ENCODE measurements at regions not wholly inside any gene's neighbourhood (a gene's known extent, or its start where the extent isn't known, plus 50 kb on each side); places are given as distances from the start of the nearest gene placed in this dataset.

GRCh38 chr10:28873540-28873939 lies 196.2 kb downstream of the BAMBI start:
- Histone ChIP-seq H3K4me1 (replicated peaks) (no peaks in the 10 kb centered on the region), H3K27ac (no peak overlapping the region), H3K9me3 (no peaks in the 10 kb centered on the region), H3K4me3 (no peak overlapping the region), H3K36me3 (no peaks in the 10 kb centered on the region), H3K27me3 (replicated peaks; ENCODE audit: insufficient read depth) (no peaks in the 10 kb centered on the region)
- WGBS, result 86% methylated on average over 4 of the region's 4 CpGs
- TF ChIP-seq CTCF (IDR thresholded peaks at IDR 0.05), result no peak
- no peak for TF ChIP-seq POLR2AphosphoS5 (IDR thresholded peaks at IDR 0.05)
- TF ChIP-seq POLR2A (IDR thresholded peaks at IDR 0.05), result no peak
- intact Hi-C loops (cut with DNase I), result no loop called here
- no peak for DNase-seq (ENCODE audit: low spot score)

GRCh38 chr10:28874210-28874609 lies 196.9 kb downstream of the BAMBI start:
- intact Hi-C loops (cut with DNase I), result no loop called here
- WGBS, result 100% methylated on average over 1 of the region's 1 CpG

GRCh38 chr10:28875549-28876081 lies 198.3 kb downstream of the BAMBI start:
- intact Hi-C loops (cut with DNase I), result no loop called here
- Histone ChIP-seq H3K4me1 (replicated peaks) (no peaks in the 10 kb centered on the region), H3K36me3 (no peaks in the 10 kb centered on the region), H3K27ac (no peak overlapping the region), H3K4me3 (no peak overlapping the region), H3K27me3 (replicated peaks; ENCODE audit: insufficient read depth) (no peaks in the 10 kb centered on the region), H3K9me3 (no peaks in the 10 kb centered on the region)
- no peak for TF ChIP-seq POLR2A (IDR thresholded peaks at IDR 0.05)
- no peak for TF ChIP-seq CTCF (IDR thresholded peaks at IDR 0.05)
- no peak for TF ChIP-seq POLR2AphosphoS5 (IDR thresholded peaks at IDR 0.05)
- DNase-seq (ENCODE audit: low spot score), result no peak
- 76% methylated on average over 14 of the region's 14 CpGs for WGBS

More at GRCh38 chr10:28874210-28874609, 196.9 kb downstream of the BAMBI start:
- H3K4me1 ChIP-seq (replicated peaks), result no peaks in the 10 kb centered on the region
- no peaks in the 10 kb centered on the region for H3K9me3 ChIP-seq
- no peaks in the 10 kb centered on the region for H3K27me3 ChIP-seq (replicated peaks; ENCODE audit: insufficient read depth)
- no peak overlapping the region for H3K27ac ChIP-seq
- H3K4me3 ChIP-seq, result no peak overlapping the region
- H3K36me3 ChIP-seq, result no peaks in the 10 kb centered on the region
- no peak for DNase-seq (ENCODE audit: low spot score)
- TF ChIP-seq POLR2A (IDR thresholded peaks at IDR 0.05) (no peak), POLR2AphosphoS5 (IDR thresholded peaks at IDR 0.05) (no peak), CTCF (IDR thresholded peaks at IDR 0.05) (no peak)

- DNase-seq (ENCODE audit: low spot score), result no peak
- intact Hi-C loops (cut with DNase I), result no loop called here
- WGBS, result 86% methylated on average over 5 of the region's 5 CpGs
Observed at GRCh38 chr10:28878236-28878970, 201.1 kb downstream of the BAMBI start.

More at GRCh38 chr10:28878236-28878970, 201.1 kb downstream of the BAMBI start:
- TF ChIP-seq POLR2AphosphoS5 (IDR thresholded peaks at IDR 0.05) (no peak), CTCF (IDR thresholded peaks at IDR 0.05) (no peak), POLR2A (IDR thresholded peaks at IDR 0.05) (no peak)
- no peaks in the 10 kb centered on the region for H3K4me1 ChIP-seq (replicated peaks)
- H3K27ac ChIP-seq, result no peak overlapping the region
- no peaks in the 10 kb centered on the region for H3K9me3 ChIP-seq
- H3K36me3 ChIP-seq, result no peaks in the 10 kb centered on the region
- no peak overlapping the region for H3K4me3 ChIP-seq
- H3K27me3 ChIP-seq (replicated peaks; ENCODE audit: insufficient read depth), result no peaks in the 10 kb centered on the region
